ENCODE measurements at regions not wholly inside any gene's neighbourhood (a gene's known extent, or its start where the extent isn't known, plus 50 kb on each side); places are given as distances from the start of the nearest gene placed in this dataset.

- no peak for DNase-seq (ENCODE audit: low read depth, low spot score)
Observed at GRCh38 chr15:70308735-70309434, 211.2 kb upstream of the TLE3 start.

GRCh38 chr15:70308011-70308734 lies 210.5 kb upstream of the TLE3 start:
- DNase-seq (ENCODE audit: low read depth, low spot score), result no peak

GRCh38 chr15:70306582-70306981 lies 208.9 kb upstream of the TLE3 start:
- DNase-seq (ENCODE audit: low read depth, low spot score), result no peak

GRCh38 chr15:70306081-70306480 lies 208.4 kb upstream of the TLE3 start:
- DNase-seq (ENCODE audit: low read depth, low spot score), result no peak

- no peak for DNase-seq (ENCODE audit: low read depth, low spot score)
Observed at GRCh38 chr15:70303981-70304380, 206.3 kb upstream of the TLE3 start.

- DNase-seq (ENCODE audit: low read depth, low spot score), result no peak
Observed at GRCh38 chr15:70302360-70302759, 204.6 kb upstream of the TLE3 start.

- DNase-seq (ENCODE audit: low read depth, low spot score), result no peak
Observed at GRCh38 chr15:70301396-70301795, 203.7 kb upstream of the TLE3 start.

GRCh38 chr15:70299931-70300869 lies 202.5 kb upstream of the TLE3 start:
- no peak for DNase-seq (ENCODE audit: low read depth, low spot score)

- no peak for DNase-seq (ENCODE audit: low read depth, low spot score)
Observed at GRCh38 chr15:70297465-70298058, 199.8 kb upstream of the TLE3 start.

- no peak for DNase-seq (ENCODE audit: low read depth, low spot score)
Observed at GRCh38 chr15:70294731-70295305, 197.1 kb upstream of the TLE3 start.

- no peak for DNase-seq (ENCODE audit: low read depth, low spot score)
Observed at GRCh38 chr15:70293591-70294470, 196.1 kb upstream of the TLE3 start.

GRCh38 chr15:70293138-70293537 lies 195.4 kb upstream of the TLE3 start:
- no peak for DNase-seq (ENCODE audit: low read depth, low spot score)

- DNase-seq (ENCODE audit: low read depth, low spot score), result no peak
Observed at GRCh38 chr15:70292076-70292760, 194.5 kb upstream of the TLE3 start.

GRCh38 chr15:70291305-70292075 lies 193.8 kb upstream of the TLE3 start:
- no peak for DNase-seq (ENCODE audit: low read depth, low spot score)

GRCh38 chr15:70290708-70291107 lies 193.0 kb upstream of the TLE3 start:
- no peak for DNase-seq (ENCODE audit: low read depth, low spot score)

GRCh38 chr15:70289191-70289955 lies 191.7 kb upstream of the TLE3 start:
- DNase-seq (ENCODE audit: low read depth, low spot score), result no peak

- no peak for DNase-seq (ENCODE audit: low read depth, low spot score)
Observed at GRCh38 chr15:70286113-70286806, 188.5 kb upstream of the TLE3 start.
